SK-N-SH (cell line): ENCODE measurements at regions not wholly inside any gene's neighbourhood (a gene's known extent, or its start where the extent isn't known, plus 50 kb on each side); places are given as distances from the start of the nearest gene placed in this dataset.

Source experiments
- EP300 ChIP-seq, 2 experiments: IDR thresholded peaks; 2 replicates each; pipeline versions ENCODE4 v1.4.0 to v1.6.1; 2012; ENCODE audit warnings: borderline replicate concordance in 1 of 2, low read depth in 1 of 2, low read length in 1 of 2
- EZH2phosphoT487 ChIP-seq: fragments of 200-600 bp; sonication (generic); IDR thresholded peaks from 2 replicates; pipeline ENCODE4 v1.6.1; 2017; ENCODE audit warnings: low read depth, mixed run types, mild to moderate bottlenecking, antibody characterized with exemption, moderate library complexity, borderline replicate concordance
- GABPA ChIP-seq: IDR thresholded peaks from 2 replicates; pipeline ENCODE4 v1.4.0; 2012; ENCODE audit warnings: low read depth, mild to moderate bottlenecking
- NFIC ChIP-seq: IDR thresholded peaks from 2 replicates; pipeline ENCODE4 v1.4.0; 2012; ENCODE audit warnings: borderline replicate concordance
- POLR2AphosphoS5 ChIP-seq: IDR thresholded peaks from 2 replicates; pipeline ENCODE4 v1.6.1; 2012; ENCODE audit warnings: low read depth, low read length
- SIN3A ChIP-seq: IDR thresholded peaks from 2 replicates; pipeline ENCODE4 v1.6.1; 2012; ENCODE audit warnings: low read depth, mild to moderate bottlenecking, low read length, moderate library complexity, borderline replicate concordance
- TCF12 ChIP-seq: IDR thresholded peaks from 2 replicates; pipeline ENCODE4 v1.4.0; 2012
- TF ChIP-seq, protein P1 (sequence below): fragments of 200-600 bp; sonication (generic); IDR thresholded peaks from 2 replicates; pipeline ENCODE4 v1.6.1; 2017; ENCODE audit warnings: antibody characterized with exemption, mild to moderate bottlenecking, moderate library complexity
- TF ChIP-seq, protein P2 (sequence below): IDR thresholded peaks from 2 replicates; pipeline ENCODE4 v1.4.0; 2012; ENCODE audit warnings: low read depth, borderline replicate concordance
- TF ChIP-seq, protein P3 (sequence below): IDR thresholded peaks from 2 replicates; pipeline ENCODE4 v1.6.1; 2012; ENCODE audit warnings: mild to moderate bottlenecking, low read depth, low read length, moderate library complexity

DNA sequence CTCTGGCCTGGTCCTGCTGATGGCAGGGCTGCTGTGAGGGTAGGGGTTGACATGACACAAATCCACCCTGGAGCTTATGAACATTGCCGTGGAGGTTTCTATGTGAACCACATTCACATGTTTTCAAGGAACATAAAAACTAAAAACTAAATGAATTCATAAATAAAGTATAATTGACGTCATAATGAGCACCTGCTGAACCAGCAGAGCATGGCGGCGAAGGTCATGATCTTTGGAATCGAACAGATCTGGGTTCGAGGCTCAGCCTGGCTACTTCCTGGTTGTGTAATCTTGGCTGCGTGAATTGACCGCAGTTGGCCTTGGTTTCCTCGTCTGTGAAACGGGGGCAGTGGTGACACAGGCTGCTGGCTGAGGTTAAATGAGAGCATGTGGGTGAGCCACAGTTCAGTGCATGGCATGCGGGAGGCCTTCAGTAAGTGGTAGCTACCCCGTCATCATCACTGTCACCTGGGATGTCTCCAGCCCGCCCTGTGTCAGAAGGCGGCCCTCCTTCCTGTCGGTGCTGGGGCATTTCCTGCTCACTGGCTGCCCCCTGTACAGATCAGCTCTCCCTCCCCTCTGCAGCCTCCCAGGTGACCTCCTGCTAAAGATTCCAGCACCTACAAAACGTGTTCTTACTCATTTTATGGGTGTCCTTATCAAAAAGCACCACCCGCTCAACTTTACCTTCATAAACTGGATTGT is 190.3 kb upstream of the SHH start:
- TF ChIP-seq, protein P1, sequence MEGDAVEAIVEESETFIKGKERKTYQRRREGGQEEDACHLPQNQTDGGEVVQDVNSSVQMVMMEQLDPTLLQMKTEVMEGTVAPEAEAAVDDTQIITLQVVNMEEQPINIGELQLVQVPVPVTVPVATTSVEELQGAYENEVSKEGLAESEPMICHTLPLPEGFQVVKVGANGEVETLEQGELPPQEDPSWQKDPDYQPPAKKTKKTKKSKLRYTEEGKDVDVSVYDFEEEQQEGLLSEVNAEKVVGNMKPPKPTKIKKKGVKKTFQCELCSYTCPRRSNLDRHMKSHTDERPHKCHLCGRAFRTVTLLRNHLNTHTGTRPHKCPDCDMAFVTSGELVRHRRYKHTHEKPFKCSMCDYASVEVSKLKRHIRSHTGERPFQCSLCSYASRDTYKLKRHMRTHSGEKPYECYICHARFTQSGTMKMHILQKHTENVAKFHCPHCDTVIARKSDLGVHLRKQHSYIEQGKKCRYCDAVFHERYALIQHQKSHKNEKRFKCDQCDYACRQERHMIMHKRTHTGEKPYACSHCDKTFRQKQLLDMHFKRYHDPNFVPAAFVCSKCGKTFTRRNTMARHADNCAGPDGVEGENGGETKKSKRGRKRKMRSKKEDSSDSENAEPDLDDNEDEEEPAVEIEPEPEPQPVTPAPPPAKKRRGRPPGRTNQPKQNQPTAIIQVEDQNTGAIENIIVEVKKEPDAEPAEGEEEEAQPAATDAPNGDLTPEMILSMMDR = no peak
- TF ChIP-seq GABPA = no peak
- TF ChIP-seq, protein P2, sequence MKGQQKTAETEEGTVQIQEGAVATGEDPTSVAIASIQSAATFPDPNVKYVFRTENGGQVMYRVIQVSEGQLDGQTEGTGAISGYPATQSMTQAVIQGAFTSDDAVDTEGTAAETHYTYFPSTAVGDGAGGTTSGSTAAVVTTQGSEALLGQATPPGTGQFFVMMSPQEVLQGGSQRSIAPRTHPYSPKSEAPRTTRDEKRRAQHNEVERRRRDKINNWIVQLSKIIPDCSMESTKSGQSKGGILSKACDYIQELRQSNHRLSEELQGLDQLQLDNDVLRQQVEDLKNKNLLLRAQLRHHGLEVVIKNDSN = no peak
- no peak for TF ChIP-seq POLR2AphosphoS5
- no peak for TF ChIP-seq NFIC
- TF ChIP-seq TCF12 = no peak
- TF ChIP-seq EZH2phosphoT487 = no peak
- TF ChIP-seq, protein P3, sequence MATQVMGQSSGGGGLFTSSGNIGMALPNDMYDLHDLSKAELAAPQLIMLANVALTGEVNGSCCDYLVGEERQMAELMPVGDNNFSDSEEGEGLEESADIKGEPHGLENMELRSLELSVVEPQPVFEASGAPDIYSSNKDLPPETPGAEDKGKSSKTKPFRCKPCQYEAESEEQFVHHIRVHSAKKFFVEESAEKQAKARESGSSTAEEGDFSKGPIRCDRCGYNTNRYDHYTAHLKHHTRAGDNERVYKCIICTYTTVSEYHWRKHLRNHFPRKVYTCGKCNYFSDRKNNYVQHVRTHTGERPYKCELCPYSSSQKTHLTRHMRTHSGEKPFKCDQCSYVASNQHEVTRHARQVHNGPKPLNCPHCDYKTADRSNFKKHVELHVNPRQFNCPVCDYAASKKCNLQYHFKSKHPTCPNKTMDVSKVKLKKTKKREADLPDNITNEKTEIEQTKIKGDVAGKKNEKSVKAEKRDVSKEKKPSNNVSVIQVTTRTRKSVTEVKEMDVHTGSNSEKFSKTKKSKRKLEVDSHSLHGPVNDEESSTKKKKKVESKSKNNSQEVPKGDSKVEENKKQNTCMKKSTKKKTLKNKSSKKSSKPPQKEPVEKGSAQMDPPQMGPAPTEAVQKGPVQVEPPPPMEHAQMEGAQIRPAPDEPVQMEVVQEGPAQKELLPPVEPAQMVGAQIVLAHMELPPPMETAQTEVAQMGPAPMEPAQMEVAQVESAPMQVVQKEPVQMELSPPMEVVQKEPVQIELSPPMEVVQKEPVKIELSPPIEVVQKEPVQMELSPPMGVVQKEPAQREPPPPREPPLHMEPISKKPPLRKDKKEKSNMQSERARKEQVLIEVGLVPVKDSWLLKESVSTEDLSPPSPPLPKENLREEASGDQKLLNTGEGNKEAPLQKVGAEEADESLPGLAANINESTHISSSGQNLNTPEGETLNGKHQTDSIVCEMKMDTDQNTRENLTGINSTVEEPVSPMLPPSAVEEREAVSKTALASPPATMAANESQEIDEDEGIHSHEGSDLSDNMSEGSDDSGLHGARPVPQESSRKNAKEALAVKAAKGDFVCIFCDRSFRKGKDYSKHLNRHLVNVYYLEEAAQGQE = no peak
- TF ChIP-seq EP300 (IDR thresholded peaks at IDR 0.05; ENCODE audit: borderline replicate concordance in 1 of 2, low read depth in 1 of 2, low read length in 1 of 2) = no peak
- TF ChIP-seq SIN3A = no peak
